ENCODE measurements at regions not wholly inside any gene's neighbourhood (a gene's known extent, or its start where the extent isn't known, plus 50 kb on each side); places are given as distances from the start of the nearest gene placed in this dataset.

DNA sequence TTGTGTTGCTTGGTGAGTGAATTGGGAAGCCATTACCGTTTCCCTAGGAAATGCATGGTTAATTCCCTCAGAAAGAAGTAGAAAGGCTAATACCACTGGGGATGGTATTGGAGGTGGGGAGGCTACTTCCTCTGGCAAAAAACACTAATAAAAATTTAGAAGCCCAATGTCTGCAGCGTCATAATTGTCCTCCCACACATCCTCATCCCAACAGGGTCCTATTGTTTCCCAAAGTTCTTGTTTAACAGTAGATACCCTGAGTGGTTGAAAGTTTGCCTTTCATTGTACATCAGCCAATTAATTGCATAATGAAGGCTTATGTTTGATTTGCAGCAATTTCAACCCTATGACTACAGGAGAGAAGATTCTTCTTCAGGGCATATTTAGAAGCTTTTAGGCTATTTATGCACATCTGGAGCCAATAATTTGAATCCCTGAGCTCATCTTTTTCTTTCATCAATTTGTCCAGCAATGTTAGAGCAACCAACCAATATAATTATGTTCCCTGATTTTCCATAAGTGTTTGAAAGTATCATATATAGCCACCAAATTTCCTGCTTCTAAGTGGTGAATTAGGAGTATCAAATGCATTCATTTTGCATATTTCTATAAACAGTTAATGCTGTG lies 491.0 kb downstream of the SLITRK5 start (continued):
- TF ChIP-seq, protein P1, sequence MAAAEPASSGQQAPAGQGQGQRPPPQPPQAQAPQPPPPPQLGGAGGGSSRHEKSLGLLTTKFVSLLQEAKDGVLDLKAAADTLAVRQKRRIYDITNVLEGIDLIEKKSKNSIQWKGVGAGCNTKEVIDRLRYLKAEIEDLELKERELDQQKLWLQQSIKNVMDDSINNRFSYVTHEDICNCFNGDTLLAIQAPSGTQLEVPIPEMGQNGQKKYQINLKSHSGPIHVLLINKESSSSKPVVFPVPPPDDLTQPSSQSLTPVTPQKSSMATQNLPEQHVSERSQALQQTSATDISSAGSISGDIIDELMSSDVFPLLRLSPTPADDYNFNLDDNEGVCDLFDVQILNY (CRISPR knock-in tag; IDR thresholded peaks at IDR 0.05), result no peak

DNA sequence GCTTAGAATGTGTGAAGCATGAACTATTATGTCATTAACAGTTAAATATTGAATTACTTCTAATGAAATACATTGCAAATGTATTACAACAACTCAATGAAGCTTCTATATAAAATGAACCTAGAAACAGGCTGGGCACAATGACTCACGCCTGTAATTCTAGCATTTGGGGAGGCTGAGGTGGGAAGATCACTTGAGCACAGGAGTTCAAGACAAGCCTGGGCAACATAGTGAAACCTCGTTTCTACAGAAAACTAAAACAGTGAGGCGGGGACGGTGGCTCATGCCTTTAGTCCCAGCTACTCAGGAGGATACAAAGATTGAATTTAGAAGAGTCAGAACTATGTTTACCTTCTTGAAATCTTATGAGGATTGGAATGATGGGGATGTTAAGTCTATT lies 505.1 kb downstream of the SLITRK5 start:
- no peak overlapping the region for H3K9ac ChIP-seq (ENCODE audit: insufficient read depth in 1 of 2, low read depth in 2 of 2, low read length in 2 of 2)
- H3K79me2 ChIP-seq (ENCODE audit: control insufficient read depth, insufficient read depth, low read length), result no peaks in the 10 kb centered on the region
- TF ChIP-seq, protein P2, sequence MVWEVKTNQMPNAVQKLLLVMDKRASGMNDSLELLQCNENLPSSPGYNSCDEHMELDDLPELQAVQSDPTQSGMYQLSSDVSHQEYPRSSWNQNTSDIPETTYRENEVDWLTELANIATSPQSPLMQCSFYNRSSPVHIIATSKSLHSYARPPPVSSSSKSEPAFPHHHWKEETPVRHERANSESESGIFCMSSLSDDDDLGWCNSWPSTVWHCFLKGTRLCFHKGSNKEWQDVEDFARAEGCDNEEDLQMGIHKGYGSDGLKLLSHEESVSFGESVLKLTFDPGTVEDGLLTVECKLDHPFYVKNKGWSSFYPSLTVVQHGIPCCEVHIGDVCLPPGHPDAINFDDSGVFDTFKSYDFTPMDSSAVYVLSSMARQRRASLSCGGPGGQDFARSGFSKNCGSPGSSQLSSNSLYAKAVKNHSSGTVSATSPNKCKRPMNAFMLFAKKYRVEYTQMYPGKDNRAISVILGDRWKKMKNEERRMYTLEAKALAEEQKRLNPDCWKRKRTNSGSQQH (CRISPR knock-in tag; IDR thresholded peaks at IDR 0.05), result no peak
- TF ChIP-seq, protein P3, sequence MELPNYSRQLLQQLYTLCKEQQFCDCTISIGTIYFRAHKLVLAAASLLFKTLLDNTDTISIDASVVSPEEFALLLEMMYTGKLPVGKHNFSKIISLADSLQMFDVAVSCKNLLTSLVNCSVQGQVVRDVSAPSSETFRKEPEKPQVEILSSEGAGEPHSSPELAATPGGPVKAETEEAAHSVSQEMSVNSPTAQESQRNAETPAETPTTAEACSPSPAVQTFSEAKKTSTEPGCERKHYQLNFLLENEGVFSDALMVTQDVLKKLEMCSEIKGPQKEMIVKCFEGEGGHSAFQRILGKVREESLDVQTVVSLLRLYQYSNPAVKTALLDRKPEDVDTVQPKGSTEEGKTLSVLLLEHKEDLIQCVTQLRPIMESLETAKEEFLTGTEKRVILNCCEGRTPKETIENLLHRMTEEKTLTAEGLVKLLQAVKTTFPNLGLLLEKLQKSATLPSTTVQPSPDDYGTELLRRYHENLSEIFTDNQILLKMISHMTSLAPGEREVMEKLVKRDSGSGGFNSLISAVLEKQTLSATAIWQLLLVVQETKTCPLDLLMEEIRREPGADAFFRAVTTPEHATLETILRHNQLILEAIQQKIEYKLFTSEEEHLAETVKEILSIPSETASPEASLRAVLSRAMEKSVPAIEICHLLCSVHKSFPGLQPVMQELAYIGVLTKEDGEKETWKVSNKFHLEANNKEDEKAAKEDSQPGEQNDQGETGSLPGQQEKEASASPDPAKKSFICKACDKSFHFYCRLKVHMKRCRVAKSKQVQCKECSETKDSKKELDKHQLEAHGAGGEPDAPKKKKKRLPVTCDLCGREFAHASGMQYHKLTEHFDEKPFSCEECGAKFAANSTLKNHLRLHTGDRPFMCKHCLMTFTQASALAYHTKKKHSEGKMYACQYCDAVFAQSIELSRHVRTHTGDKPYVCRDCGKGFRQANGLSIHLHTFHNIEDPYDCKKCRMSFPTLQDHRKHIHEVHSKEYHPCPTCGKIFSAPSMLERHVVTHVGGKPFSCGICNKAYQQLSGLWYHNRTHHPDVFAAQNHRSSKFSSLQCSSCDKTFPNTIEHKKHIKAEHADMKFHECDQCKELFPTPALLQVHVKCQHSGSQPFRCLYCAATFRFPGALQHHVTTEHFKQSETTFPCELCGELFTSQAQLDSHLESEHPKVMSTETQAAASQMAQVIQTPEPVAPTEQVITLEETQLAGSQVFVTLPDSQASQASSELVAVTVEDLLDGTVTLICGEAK (IDR thresholded peaks at IDR 0.05), result no peak
- TF ChIP-seq, protein P3 (CRISPR knock-in tag; IDR thresholded peaks at IDR 0.05), result no peak
- TF ChIP-seq BHLHE40 (IDR thresholded peaks at IDR 0.05; ENCODE audit: low read length) (no peak), ZEB2 (IDR thresholded peaks at IDR 0.05) (no peak), ZNF79 (CRISPR knock-in tag; IDR thresholded peaks at IDR 0.05; ENCODE audit: low read depth) (no peak), ZNF121 (CRISPR knock-in tag; conservative IDR thresholded peaks at IDR 0.05) (no peak), PHF8 (IDR thresholded peaks at IDR 0.05; ENCODE audit: borderline replicate concordance, low read length) (no peak)
- intact Hi-C loops (cut with micrococcal nuclease) (no loop called here), in situ Hi-C loops (cut with MboI) (no loop called here)
- POLR2A ChIA-PET, result no interaction called here
- BruUV-seq (replicated peaks), result no TSS peak
- H3K4me1 ChIP-seq (replicated peaks in 1 of 2; ENCODE audit: control insufficient read depth in 2 of 2, insufficient read depth in 2 of 2, low read length in 2 of 2), result no peaks in the 10 kb centered on the region
- no peaks in the 10 kb centered on the region for H3K27me3 ChIP-seq (ENCODE audit: control insufficient read depth in 2 of 2, insufficient read depth in 2 of 2, low read length in 2 of 2)
- no peak for FAIRE-seq
- ATAC-seq, result no peak
- CTCF ChIA-PET (ENCODE audit: low intra/inter-chr PET ratio), result no interaction called here
- WGBS (ENCODE audit: insufficient coverage, low coverage, missing lambda C conversion rate), result 0% methylated on average over 4 of the region's 4 CpGs
- H4K20me1 ChIP-seq (replicated peaks; ENCODE audit: control insufficient read depth, insufficient read depth, low read length), result no peaks in the 10 kb centered on the region
- H3K27ac ChIP-seq (ENCODE audit: extremely low read depth, low read depth, low read length), result no peak overlapping the region
- no peak for DNase-seq (ENCODE audit: extremely low read depth in 1 of 4, low spot score in 3 of 4)
- H3K9me1 ChIP-seq (ENCODE audit: control insufficient read depth, insufficient read depth, low read length), result no peaks in the 10 kb centered on the region
- no peaks in the 10 kb centered on the region for H3K36me3 ChIP-seq (ENCODE audit: control insufficient read depth, insufficient read depth, low read length)
- no peak overlapping the region for H2AFZ ChIP-seq (ENCODE audit: low read depth, low read length)
- no peaks in the 10 kb centered on the region for H3K9me3 ChIP-seq (replicated peaks; ENCODE audit: control insufficient read depth, insufficient read depth, low read depth, low read length)
- no peak overlapping the region for H3K4me3 ChIP-seq
- no peak overlapping the region for H3K4me2 ChIP-seq (ENCODE audit: insufficient read depth, low read length)

Data from K562 (cell line).